GM18505 (cell line): ENCODE measurements at regions not wholly inside any gene's neighbourhood (a gene's known extent, or its start where the extent isn't known, plus 50 kb on each side); places are given as distances from the start of the nearest gene placed in this dataset.
"Not testable (repeated sequence)": the region's sequence is repeated elsewhere in the genome, so short reads cannot be mapped to it uniquely, and the experiment has no call there.

Experiments used
- ATAC-seq: cut with Tn5 transposase; IDR thresholded peaks from one replicate; pipeline ENCODE4 v1.9.1; 2021; ENCODE audit not compliant: unreplicated experiment
- POLR2A ChIP-seq: IDR thresholded peaks from 4 replicates; pipeline ENCODE4 v1.6.1; 2011; ENCODE audit warnings: borderline replicate concordance; ENCODE audit not compliant: insufficient read depth, insufficient read length; ENCODE audit errors: extremely low read depth

GRCh38 chr1:95766036-95766435, 532.0 kb downstream of the RWDD3 start:
- no peak for ATAC-seq
- TF ChIP-seq POLR2A = no peak

GRCh38 chr1:95770581-95770980, 536.6 kb downstream of the RWDD3 start:
- no peak for ATAC-seq
- no peak for TF ChIP-seq POLR2A

GRCh38 chr1:95778217-95778616, 544.2 kb downstream of the RWDD3 start:
- no peak for TF ChIP-seq POLR2A
- no peak for ATAC-seq

- no peak for ATAC-seq
These were observed 546.8 kb downstream of the RWDD3 start for GRCh38 chr1:95780836-95781235.

GRCh38 chr1:95790136-95790535, 556.1 kb downstream of the RWDD3 start:
- no peak for ATAC-seq
- TF ChIP-seq POLR2A = no peak

More at GRCh38 chr1:95780836-95781235, 546.8 kb downstream of the RWDD3 start:
- no peak for TF ChIP-seq POLR2A

- ATAC-seq = no peak
- no peak for TF ChIP-seq POLR2A
These were observed 559.9 kb downstream of the RWDD3 start for GRCh38 chr1:95793893-95794292.

- ATAC-seq = not testable (repeated sequence)
These were observed 563.8 kb downstream of the RWDD3 start for GRCh38 chr1:95797761-95798160.

- no peak for ATAC-seq
- no peak for TF ChIP-seq POLR2A
These were observed 572.2 kb downstream of the RWDD3 start for GRCh38 chr1:95806171-95806570.

- no peak for TF ChIP-seq POLR2A
- ATAC-seq = no peak
These were observed 575.4 kb downstream of the RWDD3 start for GRCh38 chr1:95809391-95809790.

- no peak for TF ChIP-seq POLR2A
These were observed 581.5 kb downstream of the RWDD3 start for GRCh38 chr1:95815511-95815910.

GRCh38 chr1:95829556-95829955, 595.5 kb downstream of the RWDD3 start:
- ATAC-seq = no peak
- no peak for TF ChIP-seq POLR2A

More at GRCh38 chr1:95815511-95815910, 581.5 kb downstream of the RWDD3 start:
- no peak for ATAC-seq

- no peak for TF ChIP-seq POLR2A
- no peak for ATAC-seq
These were observed 598.4 kb downstream of the RWDD3 start for GRCh38 chr1:95832370-95832769.

GRCh38 chr1:95849439-95849838, 615.4 kb downstream of the RWDD3 start:
- no peak for ATAC-seq
- TF ChIP-seq POLR2A = no peak

- ATAC-seq = no peak
- TF ChIP-seq POLR2A = no peak
These were observed 616.2 kb downstream of the RWDD3 start for GRCh38 chr1:95850165-95850649.

GRCh38 chr1:95850763-95851162, 616.8 kb downstream of the RWDD3 start:
- no peak for TF ChIP-seq POLR2A
- no peak for ATAC-seq
